ENCODE measurements at regions not wholly inside any gene's neighbourhood (a gene's known extent, or its start where the extent isn't known, plus 50 kb on each side); places are given as distances from the start of the nearest gene placed in this dataset.

DNA sequence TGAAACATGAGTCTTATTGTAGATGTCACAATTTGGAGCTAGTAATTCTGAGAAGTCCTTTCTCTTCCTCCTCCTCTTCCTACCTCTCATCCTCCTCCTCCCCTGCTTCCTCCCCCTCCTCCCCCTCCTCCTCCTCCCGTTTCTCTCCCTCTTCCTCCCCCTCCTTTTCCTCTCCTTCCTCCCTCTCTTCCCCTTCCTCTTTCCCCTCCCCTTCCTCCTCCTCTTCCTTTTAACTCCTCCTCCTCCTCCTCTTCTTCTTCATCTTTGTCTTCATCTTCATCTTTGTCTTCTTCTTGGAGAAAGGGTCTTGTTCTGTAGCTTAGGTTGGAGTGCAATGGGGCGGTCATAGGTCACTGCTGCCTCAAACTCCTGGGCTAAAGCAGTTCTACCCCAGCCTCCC lies 161.8 kb downstream of the PCDH7 start:
- Histone ChIP-seq H3K27me3 (ENCODE audit: control insufficient read depth, insufficient read depth, low read length) (no peaks in the 10 kb centered on the region), H3K4me3 (ENCODE audit: low read depth, low read length) (no peak overlapping the region), H3K4me1 (ENCODE audit: control insufficient read depth, insufficient read depth, low read length) (no peaks in the 10 kb centered on the region), H3K9me3 (ENCODE audit: control insufficient read depth, insufficient read depth, low read length) (no peaks in the 10 kb centered on the region), H3K9ac (ENCODE audit: low read depth, low read length) (no peak overlapping the region), H3K36me3 (ENCODE audit: control insufficient read depth, insufficient read depth, low read length) (no peaks in the 10 kb centered on the region)

DNA sequence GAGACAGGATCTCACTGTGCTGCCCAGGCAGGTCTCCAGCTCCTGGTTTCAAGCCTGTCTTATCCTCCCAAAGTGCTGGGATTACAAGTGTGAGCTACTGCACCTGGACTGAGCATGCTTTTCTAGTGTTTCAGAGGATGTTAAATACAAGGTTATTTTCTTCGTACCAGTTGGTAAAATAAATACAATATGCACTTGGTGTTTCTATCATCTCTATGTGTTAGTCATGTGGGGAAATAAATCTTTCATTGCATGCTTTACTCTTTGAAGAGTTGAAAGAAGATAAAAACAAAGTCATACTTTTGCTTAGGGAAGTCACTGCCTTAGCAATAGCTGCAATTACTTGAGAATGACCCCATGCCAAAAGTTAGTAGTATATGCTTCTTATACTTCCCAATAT lies 162.3 kb downstream of the PCDH7 start:
- Histone ChIP-seq H3K4me3 (ENCODE audit: low read depth, low read length) (no peak overlapping the region), H3K27me3 (ENCODE audit: control insufficient read depth, insufficient read depth, low read length) (no peaks in the 10 kb centered on the region), H3K36me3 (ENCODE audit: control insufficient read depth, insufficient read depth, low read length) (no peaks in the 10 kb centered on the region), H3K9ac (ENCODE audit: low read depth, low read length) (no peak overlapping the region), H3K9me3 (ENCODE audit: control insufficient read depth, insufficient read depth, low read length) (no peaks in the 10 kb centered on the region), H3K4me1 (ENCODE audit: control insufficient read depth, insufficient read depth, low read length) (no peaks in the 10 kb centered on the region)

- H3K4me3 ChIP-seq (ENCODE audit: low read depth, low read length) = no peak overlapping the region
- H3K9me3 ChIP-seq (ENCODE audit: control insufficient read depth, insufficient read depth, low read length) = no peaks in the 10 kb centered on the region
- H3K9ac ChIP-seq (ENCODE audit: low read depth, low read length) = no peak overlapping the region
- no peaks in the 10 kb centered on the region for H3K4me1 ChIP-seq (ENCODE audit: control insufficient read depth, insufficient read depth, low read length)
- H3K36me3 ChIP-seq (ENCODE audit: control insufficient read depth, insufficient read depth, low read length) = no peaks in the 10 kb centered on the region
- H3K27me3 ChIP-seq (ENCODE audit: control insufficient read depth, insufficient read depth, low read length) = no peaks in the 10 kb centered on the region
Observed at GRCh38 chr4:30882995-30883675, 163.0 kb downstream of the PCDH7 start.

DNA sequence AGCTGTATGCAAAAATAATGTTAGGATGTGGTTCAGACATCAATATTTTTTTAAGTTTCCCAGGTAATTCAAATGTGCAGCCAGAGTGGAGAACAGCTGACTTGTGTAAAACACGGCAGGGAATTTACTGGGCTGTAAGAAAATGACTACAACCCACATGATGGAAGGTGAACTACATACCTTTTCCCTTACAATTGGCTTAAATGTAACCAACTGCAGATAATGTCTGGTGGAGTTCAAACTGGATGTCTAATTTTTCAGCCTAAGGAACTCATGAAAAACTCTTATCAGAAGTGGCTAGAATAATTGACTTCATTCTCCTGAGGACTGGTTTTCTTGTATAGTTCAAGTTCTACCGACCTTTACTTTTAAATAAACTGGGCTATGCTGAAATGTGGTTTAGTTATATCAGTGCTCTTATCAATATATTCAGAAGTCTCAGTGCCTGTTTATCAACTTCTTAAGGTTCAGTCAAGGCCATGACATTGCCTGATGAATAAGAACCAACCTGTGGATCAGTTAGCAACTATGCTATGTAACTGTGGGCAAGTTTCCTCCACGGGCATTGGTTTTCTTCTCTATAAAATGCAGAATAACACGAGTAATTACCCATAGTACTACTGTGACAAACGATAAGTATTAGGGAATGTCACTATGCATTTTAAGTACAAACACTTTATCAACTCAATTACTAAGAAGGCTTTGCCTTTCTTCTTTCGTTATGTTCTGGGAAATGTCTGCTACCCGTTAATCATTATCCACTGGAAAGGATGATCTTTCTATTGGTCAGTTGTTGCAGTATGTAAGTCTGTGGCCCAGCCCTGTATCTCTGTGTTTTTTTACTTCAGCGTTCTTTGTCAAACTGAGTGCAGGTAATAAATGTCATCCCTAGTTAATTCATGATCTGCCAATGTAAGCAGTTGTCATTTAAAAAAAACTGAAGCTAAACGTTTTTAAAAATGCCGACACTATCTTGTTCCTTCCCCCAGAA lies 181.6 kb downstream of the PCDH7 start:
- no peak overlapping the region for H3K4me3 ChIP-seq (ENCODE audit: low read depth, low read length)
- no peaks in the 10 kb centered on the region for H3K27me3 ChIP-seq (ENCODE audit: control insufficient read depth, insufficient read depth, low read length)
- no peaks in the 10 kb centered on the region for H3K36me3 ChIP-seq (ENCODE audit: control insufficient read depth, insufficient read depth, low read length)
- no peak overlapping the region for H3K9ac ChIP-seq (ENCODE audit: low read depth, low read length)
- H3K4me1 ChIP-seq (ENCODE audit: control insufficient read depth, insufficient read depth, low read length) = peaks cover 23% of the 10 kb centered on the region
- H3K9me3 ChIP-seq (ENCODE audit: control insufficient read depth, insufficient read depth, low read length) = no peaks in the 10 kb centered on the region

- H3K36me3 ChIP-seq (ENCODE audit: control insufficient read depth, insufficient read depth, low read length) = no peaks in the 10 kb centered on the region
- no peaks in the 10 kb centered on the region for H3K27me3 ChIP-seq (ENCODE audit: control insufficient read depth, insufficient read depth, low read length)
- peaks cover 23% of the 10 kb centered on the region for H3K4me1 ChIP-seq (ENCODE audit: control insufficient read depth, insufficient read depth, low read length)
- H3K9me3 ChIP-seq (ENCODE audit: control insufficient read depth, insufficient read depth, low read length) = no peaks in the 10 kb centered on the region
- no peak overlapping the region for H3K9ac ChIP-seq (ENCODE audit: low read depth, low read length)
- H3K4me3 ChIP-seq (ENCODE audit: low read depth, low read length) = no peak overlapping the region
Observed at GRCh38 chr4:30903502-30904214, 183.5 kb downstream of the PCDH7 start.

- Histone ChIP-seq H3K9me3 (ENCODE audit: control insufficient read depth, insufficient read depth, low read length) (no peaks in the 10 kb centered on the region), H3K27me3 (ENCODE audit: control insufficient read depth, insufficient read depth, low read length) (no peaks in the 10 kb centered on the region), H3K4me1 (ENCODE audit: control insufficient read depth, insufficient read depth, low read length) (peaks cover 23% of the 10 kb centered on the region), H3K9ac (ENCODE audit: low read depth, low read length) (no peak overlapping the region), H3K4me3 (ENCODE audit: low read depth, low read length) (no peak overlapping the region), H3K36me3 (ENCODE audit: control insufficient read depth, insufficient read depth, low read length) (no peaks in the 10 kb centered on the region)
Observed at GRCh38 chr4:30904215-30904555, 184.0 kb downstream of the PCDH7 start.

GRCh38 chr4:30904588-30904987 lies 184.4 kb downstream of the PCDH7 start:
- no peaks in the 10 kb centered on the region for H3K9me3 ChIP-seq (ENCODE audit: control insufficient read depth, insufficient read depth, low read length)
- H3K4me3 ChIP-seq (ENCODE audit: low read depth, low read length) = no peak overlapping the region
- H3K4me1 ChIP-seq (ENCODE audit: control insufficient read depth, insufficient read depth, low read length) = peaks cover 23% of the 10 kb centered on the region
- H3K9ac ChIP-seq (ENCODE audit: low read depth, low read length) = no peak overlapping the region
- H3K27me3 ChIP-seq (ENCODE audit: control insufficient read depth, insufficient read depth, low read length) = no peaks in the 10 kb centered on the region
- H3K36me3 ChIP-seq (ENCODE audit: control insufficient read depth, insufficient read depth, low read length) = no peaks in the 10 kb centered on the region

DNA sequence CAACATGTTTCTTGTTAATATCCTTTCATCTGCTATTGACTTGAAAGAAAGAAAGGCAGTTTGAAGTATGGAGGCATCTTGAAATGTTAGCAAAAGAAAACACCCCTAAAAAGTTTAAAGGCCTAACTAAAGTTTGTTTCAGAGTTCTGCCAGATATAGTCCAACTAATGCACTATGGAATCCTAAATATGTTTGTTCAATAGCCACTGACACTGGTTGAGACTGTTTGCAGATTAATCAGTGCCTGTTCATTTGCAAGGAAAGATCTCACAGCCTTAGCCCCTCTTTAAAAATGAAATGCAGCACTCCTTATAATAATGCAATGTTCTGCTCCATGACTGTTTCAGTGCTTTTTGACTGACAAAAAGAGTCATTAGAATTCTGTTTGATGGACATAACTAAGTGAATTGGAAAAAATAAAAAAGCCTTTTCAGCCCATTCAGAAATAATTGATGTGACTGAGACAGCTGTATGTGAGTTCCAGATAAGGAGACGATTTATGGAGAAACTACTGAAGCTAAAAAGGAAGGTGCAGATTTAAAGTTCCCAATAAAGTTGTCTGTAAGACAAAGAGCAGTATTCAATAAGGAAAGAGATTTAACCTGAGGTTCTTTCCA lies 192.0 kb downstream of the PCDH7 start:
- no peak overlapping the region for H3K9ac ChIP-seq (ENCODE audit: low read depth, low read length)

GRCh38 chr4:30916337-30917274 lies 196.4 kb downstream of the PCDH7 start:
- no peaks in the 10 kb centered on the region for H3K27me3 ChIP-seq (ENCODE audit: control insufficient read depth, insufficient read depth, low read length)
- H3K9me3 ChIP-seq (ENCODE audit: control insufficient read depth, insufficient read depth, low read length) = no peaks in the 10 kb centered on the region
- H3K4me3 ChIP-seq (ENCODE audit: low read depth, low read length) = no peak overlapping the region
- H3K4me1 ChIP-seq (ENCODE audit: control insufficient read depth, insufficient read depth, low read length) = peaks cover 24% of the 10 kb centered on the region
- no peaks in the 10 kb centered on the region for H3K36me3 ChIP-seq (ENCODE audit: control insufficient read depth, insufficient read depth, low read length)
- no peak overlapping the region for H3K9ac ChIP-seq (ENCODE audit: low read depth, low read length)

More for the DNA sequence above, 192.0 kb downstream of the PCDH7 start:
- Histone ChIP-seq H3K4me1 (ENCODE audit: control insufficient read depth, insufficient read depth, low read length) (peaks cover 12% of the 10 kb centered on the region), H3K36me3 (ENCODE audit: control insufficient read depth, insufficient read depth, low read length) (no peaks in the 10 kb centered on the region), H3K9me3 (ENCODE audit: control insufficient read depth, insufficient read depth, low read length) (no peaks in the 10 kb centered on the region), H3K4me3 (ENCODE audit: low read depth, low read length) (no peak overlapping the region), H3K27me3 (ENCODE audit: control insufficient read depth, insufficient read depth, low read length) (no peaks in the 10 kb centered on the region)

GRCh38 chr4:30917946-30918345 lies 197.8 kb downstream of the PCDH7 start:
- H3K9ac ChIP-seq (ENCODE audit: low read depth, low read length) = no peak overlapping the region

More at GRCh38 chr4:30917946-30918345, 197.8 kb downstream of the PCDH7 start:
- Histone ChIP-seq H3K9me3 (ENCODE audit: control insufficient read depth, insufficient read depth, low read length) (no peaks in the 10 kb centered on the region), H3K36me3 (ENCODE audit: control insufficient read depth, insufficient read depth, low read length) (no peaks in the 10 kb centered on the region), H3K4me3 (ENCODE audit: low read depth, low read length) (no peak overlapping the region), H3K4me1 (ENCODE audit: control insufficient read depth, insufficient read depth, low read length) (peaks cover 19% of the 10 kb centered on the region), H3K27me3 (ENCODE audit: control insufficient read depth, insufficient read depth, low read length) (no peaks in the 10 kb centered on the region)
